Skeletal muscle cell (primary cell): ENCODE measurements at regions not wholly inside any gene's neighbourhood (a gene's known extent, or its start where the extent isn't known, plus 50 kb on each side); places are given as distances from the start of the nearest gene placed in this dataset.

ENCODE experiments used
- DNase-seq: peaks from one replicate; pipeline ENCODE4 v3.0.0-alpha.2; 2010; ENCODE audit warnings: low read depth
- H3K4me3 ChIP-seq: 2 replicates; pipeline ENCODE4 v1.5.1; 2011; ENCODE audit warnings: low read depth, mild to moderate bottlenecking, control low read depth, low read length, moderate library complexity

DNA sequence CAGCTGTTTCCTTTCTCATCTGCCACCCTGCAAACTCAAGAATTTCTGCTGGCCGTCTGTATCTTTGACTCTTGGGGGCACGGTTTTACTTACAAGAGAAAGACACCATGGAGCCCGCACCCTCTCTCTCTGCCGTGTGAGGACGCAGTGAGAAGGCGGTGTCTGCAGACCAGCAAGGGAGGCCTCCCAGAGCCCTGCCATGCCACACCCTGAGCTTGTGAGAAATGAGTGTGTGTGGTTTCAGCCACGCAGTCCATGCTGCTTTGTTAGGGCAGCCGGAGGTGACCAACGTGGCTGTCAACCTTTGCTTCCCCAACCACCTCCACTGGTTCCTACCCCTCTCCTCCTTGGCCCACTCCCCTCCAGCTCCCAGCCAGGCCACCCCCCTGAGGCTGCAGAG is 70.1 kb upstream of the NUP50 start:
- DNase-seq = no peak
- no peak overlapping the region for H3K4me3 ChIP-seq

DNA sequence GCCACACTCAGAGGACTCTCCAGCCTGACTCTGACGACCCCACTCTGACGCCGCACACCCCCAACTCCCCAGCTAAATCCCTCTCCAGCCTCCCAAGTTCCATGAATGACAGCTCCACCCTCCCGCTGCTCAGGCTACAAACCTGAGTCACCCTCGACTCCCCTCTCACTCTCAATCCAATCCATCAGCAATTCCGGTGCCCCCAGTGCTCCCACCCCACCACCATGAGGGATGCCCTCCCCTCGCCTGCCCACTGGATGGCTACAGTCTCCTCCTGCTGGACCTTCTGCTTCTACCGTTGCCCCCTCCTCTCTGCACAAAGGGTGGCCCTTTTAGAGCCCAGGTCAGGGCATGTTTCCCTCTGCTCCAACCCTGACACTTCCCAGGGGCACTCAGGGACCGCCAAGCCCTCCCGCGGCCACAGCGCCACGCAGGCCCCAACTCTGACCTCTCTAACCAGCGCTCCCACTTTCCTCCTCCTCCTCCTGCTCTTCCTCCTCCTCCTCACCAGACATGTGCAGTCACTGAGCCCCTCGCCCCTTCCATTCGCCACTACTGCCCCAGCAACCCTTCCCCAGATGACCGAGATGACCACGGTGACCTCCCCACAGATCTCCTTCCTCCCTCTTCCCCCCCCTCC is 69.5 kb upstream of the NUP50 start:
- H3K4me3 ChIP-seq = no peak overlapping the region
- DNase-seq = no peak

DNA sequence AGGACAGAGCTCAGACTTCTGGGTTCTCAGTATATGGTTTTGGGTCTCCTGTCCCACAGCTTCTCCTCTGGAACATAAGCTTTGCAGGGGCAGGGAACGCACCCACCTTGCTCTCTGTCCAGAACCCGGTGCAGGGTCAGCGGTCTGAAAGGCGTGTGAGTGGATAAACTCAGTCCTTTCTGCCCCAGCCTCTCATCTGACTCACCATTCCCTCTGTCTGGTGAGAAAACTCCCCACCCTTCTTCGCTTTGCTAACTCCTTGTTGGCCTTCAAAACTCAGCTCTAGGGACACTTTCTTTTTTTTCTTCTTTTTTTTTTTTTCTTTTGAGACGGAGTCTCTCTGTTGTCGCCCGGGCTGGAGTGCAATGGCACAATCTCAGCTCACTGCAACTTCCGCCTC is 68.9 kb upstream of the NUP50 start:
- no peak overlapping the region for H3K4me3 ChIP-seq
- no peak for DNase-seq

DNA sequence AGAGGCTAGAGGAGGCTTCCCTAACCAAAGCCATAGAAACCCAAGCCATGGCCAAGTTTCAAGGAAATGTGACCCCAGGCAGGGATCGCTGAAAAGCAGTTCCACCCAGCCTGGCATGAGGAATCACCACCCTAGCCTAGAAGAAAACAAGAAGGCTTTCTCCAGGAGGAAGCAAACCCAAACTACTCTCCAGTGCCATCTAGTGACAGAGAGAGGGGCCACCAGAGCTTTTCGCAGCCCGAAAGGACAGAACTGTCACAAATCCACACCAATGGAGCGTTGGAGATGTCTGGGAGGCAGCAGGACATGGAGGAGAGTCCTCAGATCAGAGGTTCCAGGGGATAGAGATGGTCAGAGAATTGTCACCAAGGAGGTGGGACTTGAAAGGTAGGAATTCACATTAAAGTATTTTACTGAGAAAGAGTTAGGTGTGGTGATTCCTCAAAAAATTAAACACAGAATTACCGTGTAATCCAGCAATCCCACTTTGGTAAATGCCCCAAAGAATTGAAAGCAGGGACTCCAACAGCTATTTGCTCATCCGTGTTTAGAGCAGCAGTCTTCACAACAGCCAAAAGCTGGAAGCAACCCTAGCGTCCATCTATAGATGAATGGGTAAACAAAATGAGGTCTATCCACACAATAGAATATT is 67.3 kb upstream of the NUP50 start:
- DNase-seq = no peak
- no peak overlapping the region for H3K4me3 ChIP-seq

DNA sequence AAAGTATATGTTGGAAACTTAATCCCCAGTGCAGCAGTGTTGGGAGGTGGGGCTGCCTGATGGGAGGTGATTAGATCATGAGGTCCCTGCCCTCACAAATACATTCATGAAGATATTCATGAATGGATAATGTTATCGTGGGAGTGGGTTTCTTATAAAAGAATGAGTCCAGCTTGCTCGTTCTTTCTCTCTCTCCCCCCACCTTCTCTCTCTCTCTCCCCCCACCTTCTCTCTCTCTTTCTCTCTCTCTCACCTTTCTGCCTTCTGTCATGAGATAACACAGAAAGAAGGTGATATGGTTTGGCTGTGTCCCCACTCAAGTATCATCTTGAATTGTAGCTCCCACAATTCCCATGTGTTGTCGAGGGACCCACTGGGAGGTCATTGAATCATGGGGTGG is 66.7 kb upstream of the NUP50 start:
- no peak overlapping the region for H3K4me3 ChIP-seq
- no peak for DNase-seq

DNA sequence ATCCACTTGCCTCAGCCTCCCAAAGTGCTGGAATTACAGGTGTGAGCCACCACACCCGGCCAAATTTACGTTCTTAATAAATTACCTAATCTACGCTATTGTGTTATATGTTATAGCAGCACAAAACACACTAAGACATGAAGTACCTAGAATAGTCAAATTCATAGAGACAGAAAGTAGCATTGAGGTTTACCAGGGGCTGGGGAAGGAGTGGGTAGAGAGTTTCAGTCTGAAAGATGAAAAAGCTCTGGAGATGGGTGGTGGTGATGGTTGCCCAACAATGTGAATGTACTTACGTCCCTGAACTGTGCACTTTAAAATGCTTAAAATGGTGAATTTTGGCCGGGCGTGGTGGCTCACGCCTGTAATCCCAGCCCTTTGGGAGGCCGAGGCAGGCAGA is 65.7 kb upstream of the NUP50 start:
- no peak for DNase-seq
- H3K4me3 ChIP-seq = no peak overlapping the region

DNA sequence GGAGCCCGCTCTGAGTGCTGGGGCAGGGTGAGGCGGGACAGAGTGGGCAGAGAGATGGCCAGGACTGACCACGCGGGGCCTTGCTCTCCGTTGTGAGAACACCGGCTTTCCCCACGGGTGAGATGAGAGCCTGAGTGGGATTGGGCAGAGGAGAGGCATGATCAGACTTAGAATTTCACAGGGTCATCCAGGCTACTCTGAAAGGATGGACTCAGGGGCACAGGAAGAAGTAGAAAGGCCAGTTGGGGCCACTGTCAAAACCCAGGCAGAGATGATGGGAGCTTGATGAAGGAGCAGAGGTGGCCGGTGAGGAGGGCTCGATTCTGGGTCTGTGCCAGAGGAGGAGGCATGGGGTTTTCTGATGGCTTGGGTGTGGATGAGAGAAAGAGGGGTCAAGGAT is 63.8 kb upstream of the NUP50 start:
- no peak for DNase-seq
- H3K4me3 ChIP-seq = no peak overlapping the region

DNA sequence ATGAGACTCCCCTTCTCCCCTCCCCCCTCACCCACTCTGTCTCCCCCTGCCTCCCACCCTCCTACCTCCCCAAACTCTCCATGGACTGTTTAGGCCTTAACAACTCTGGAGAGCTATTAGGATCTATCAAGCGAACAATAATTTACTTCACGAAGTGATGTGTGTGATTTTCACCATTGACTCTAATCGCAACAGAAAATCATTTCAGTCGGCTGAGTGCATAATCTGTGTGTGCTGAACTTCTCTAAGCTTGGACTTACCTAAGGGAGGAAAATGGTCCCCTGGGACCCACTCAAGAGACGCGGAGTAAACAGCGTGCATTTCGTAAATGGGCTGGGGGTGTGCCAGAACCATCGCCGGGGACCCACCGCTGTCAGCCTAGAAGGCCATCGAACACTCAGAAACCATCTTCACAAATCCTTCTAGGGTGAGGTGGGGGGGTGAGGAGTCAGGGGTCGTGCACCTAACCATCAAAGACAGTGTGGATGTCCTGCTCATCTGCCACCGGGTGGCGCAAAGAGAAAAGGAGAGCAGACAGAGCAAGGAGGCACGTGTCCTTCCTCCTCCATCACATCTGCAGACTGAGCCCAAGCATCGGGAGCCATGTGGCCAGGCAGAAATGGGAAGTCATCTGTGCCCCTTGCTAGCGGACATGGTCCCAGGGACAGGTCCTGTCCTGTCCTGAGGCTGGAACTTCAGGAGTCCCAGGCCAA is 62.1 kb upstream of the NUP50 start:
- H3K4me3 ChIP-seq = no peak overlapping the region
- DNase-seq = no peak

DNA sequence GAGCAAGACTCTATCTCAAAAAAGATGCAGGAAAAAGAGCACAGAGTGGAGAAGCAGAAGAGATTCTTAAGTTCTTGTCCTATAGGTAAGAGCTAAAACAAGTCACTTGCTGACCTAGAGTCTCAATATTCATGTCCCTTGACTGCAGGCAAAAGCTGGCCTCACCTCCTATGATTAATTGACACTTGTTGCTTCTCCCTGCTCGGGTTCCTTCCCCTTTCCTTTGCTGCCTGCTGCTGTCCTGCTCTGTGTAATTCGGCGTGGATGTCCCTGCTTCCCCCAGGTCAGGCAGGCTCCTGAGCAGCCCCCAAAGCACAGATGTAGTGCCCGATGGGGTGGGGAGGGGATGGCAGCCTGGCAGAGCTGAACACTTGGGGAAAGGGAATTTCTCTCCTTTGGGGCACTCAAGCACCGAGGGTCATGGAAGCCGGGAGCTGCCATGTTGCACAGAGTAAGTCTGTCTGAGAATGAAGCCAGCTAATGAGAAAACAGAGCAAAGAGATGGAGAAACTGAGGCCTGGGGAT is 60.8 kb upstream of the NUP50 start:
- no peak overlapping the region for H3K4me3 ChIP-seq
- no peak for DNase-seq

DNA sequence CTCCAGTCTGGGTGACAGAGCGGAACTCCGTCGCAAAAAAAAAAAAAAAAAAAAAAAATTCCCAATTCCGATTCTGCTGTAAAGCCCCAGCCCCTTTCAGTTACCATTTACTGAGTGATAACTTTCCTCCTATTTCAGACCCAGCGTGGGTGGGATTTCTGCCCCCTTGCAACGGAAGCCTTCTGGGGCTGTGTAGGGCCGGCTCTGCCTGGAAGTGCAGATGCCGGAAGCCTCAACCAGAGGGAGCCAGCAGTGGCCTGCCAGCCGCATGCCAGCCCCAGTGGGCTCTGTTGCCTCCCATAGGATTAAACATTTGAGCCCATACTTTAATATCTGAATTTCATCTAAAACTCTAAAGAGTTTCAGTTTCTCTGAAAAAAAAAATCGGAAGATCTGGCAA is 60.0 kb upstream of the NUP50 start:
- DNase-seq = no peak
- no peak overlapping the region for H3K4me3 ChIP-seq

DNA sequence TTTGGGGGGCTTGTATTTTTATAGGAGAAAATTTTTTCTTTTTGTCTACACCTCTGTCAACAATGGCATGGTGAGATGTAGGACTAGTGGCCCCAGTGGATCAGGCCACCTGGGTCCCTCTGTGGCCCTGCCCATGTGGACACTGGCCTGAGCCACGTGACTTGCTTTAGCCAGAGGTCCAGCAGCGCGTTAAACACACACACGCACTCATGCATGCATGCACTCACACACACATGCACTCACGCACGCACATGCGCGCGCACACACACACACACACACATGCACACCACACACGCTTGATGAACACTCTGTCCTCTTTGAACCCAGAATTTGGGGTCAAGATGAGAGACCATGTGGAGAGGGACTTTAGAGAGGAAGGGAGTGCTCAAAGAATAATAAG is 59.4 kb upstream of the NUP50 start:
- no peak for DNase-seq
- no peak overlapping the region for H3K4me3 ChIP-seq

DNA sequence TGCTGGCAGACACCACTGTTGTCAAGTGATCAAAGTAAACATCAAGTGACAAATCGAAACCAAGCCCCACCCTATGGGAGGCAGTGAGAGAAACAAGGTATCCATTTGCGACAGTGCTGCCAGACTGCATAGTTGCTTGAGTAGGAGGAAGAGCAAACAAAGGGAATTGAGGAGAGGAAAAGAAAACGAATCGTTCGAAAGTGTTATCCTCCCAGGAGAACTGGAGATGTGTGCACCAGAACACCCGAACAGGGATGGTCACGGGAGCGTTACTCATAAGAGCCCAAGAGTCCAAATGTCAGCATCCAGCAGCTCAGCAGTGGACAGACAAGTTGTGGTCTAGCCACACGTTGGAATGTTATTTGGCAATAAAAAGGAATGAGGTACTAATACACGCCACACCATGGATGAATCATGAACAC is 58.4 kb upstream of the NUP50 start:
- no peak for DNase-seq
- no peak overlapping the region for H3K4me3 ChIP-seq

DNA sequence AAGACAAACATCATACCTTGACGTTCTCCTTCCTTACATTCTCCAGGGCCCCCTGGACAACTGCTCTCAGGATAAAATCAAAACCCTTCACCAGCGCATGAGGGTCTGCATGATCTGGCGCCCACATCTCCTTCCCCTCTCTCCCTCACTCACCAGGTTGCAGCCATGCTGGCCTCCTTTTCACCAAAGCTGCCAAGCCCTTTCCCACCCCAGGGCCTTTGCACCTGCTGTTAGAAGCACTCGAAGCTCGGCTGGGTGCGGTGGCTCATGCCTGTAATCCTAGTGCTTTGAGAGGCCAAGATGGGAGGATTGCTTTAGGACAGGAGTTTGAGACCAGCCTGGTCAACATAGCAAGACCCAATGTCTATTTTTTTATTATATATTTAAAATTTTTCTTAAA is 56.1 kb upstream of the NUP50 start:
- no peak overlapping the region for H3K4me3 ChIP-seq
- no peak for DNase-seq

DNA sequence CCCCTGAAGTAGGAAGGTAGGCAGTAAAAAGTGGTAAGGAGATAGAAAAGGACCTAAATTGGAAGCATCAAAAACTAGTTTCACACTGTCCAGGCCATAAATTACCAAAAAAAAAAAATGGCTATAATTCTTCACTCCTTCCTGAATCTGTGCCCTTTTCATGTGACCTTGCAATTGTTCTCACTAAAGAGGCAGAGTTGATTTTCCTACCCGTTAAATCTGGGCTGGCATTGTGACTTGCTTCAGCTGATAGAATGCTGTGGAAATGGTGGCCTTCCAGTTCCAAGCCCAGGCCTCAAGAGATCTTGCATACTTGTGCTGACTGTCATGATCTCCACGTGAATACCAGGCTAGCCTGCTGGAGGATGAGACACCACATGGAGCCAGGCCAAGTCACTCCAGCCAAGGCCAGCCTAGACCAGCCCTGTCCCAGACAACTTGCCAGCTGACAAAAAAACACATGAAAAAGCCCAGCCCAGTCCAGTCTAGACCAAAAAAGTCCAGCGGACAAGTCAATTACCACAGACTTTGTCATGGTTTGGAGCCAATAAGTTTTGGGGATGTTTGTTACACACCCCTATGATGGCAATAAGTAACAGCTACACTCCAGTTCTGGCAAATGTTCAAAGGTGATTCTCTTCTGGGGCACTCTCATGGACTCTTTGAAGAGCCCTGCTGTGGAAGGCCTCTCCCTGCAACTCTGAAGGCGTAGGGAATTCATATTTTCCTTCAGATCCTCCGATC is 51.4 kb upstream of the NUP50 start:
- no peak overlapping the region for H3K4me3 ChIP-seq
- no peak for DNase-seq
